CD14-positive monocyte (primary cell): ENCODE measurements at regions not wholly inside any gene's neighbourhood (a gene's known extent, or its start where the extent isn't known, plus 50 kb on each side); places are given as distances from the start of the nearest gene placed in this dataset.

ENCODE experiments used
- DNase-seq, 3 donors: peaks; one replicate each; pipeline ENCODE4 v3.0.0-alpha.2; 2011 to 2022
- H2AFZ ChIP-seq: 2 replicates; pipeline ENCODE4 v1.6.0; 2012; ENCODE audit warnings: mild to moderate bottlenecking, low read depth, low read length, inconsistent platforms; ENCODE audit not compliant: insufficient read depth, poor library complexity, severe bottlenecking
- H3K27ac ChIP-seq, 2 donors: 1 replicate in 1 of 2; 2 replicates in 1 of 2; pipeline ENCODE4 v1.5.1; 2012 to 2013; ENCODE audit warnings: low read length in 2 of 2, control low read depth in 1 of 2, inconsistent platforms in 1 of 2, low read depth in 1 of 2, mild to moderate bottlenecking in 1 of 2
- H3K27me3 ChIP-seq, 2 donors: one replicate each; pipeline versions ENCODE4 v1.6.0 to v1.6.1; 2011 to 2013; ENCODE audit warnings: low read length in 2 of 2; ENCODE audit not compliant: control insufficient read depth in 2 of 2, insufficient read depth in 2 of 2
- H3K36me3 ChIP-seq, 2 donors: replicated peaks in 1 of 2; 1 replicate in 1 of 2; 2 replicates in 1 of 2; pipeline versions ENCODE4 v1.5.1 to v1.6.1; 2012 to 2013; ENCODE audit warnings: low read length in 2 of 2, control low read depth in 1 of 2, inconsistent platforms in 1 of 2, mild to moderate bottlenecking in 1 of 2; ENCODE audit not compliant: insufficient read depth in 2 of 2, control insufficient read depth in 1 of 2
- H3K4me1 ChIP-seq, 2 donors: 1 replicate in 1 of 2; 2 replicates in 1 of 2; pipeline versions ENCODE4 v1.5.1 to v1.6.1; 2012 to 2013; ENCODE audit warnings: low read length in 2 of 2, control low read depth in 1 of 2, inconsistent platforms in 1 of 2, mild to moderate bottlenecking in 1 of 2, moderate library complexity in 1 of 2; ENCODE audit not compliant: insufficient read depth in 2 of 2, control insufficient read depth in 1 of 2
- H3K4me2 ChIP-seq: replicated peaks from 2 replicates; pipeline ENCODE3; 2012; ENCODE audit warnings: low read length, moderate library complexity, mild to moderate bottlenecking; ENCODE audit not compliant: poor library complexity, severe bottlenecking; ENCODE audit errors: extremely low read depth
- H3K4me3 ChIP-seq, 3 experiments: fragments of 200-600 bp in 1 of 3; sonication (generic) in 1 of 3; replicated peaks in 1 of 3; 1 replicate in 2 of 3; 2 replicates in 1 of 3; pipeline ENCODE4 v1.5.1; 2011 to 2013; ENCODE audit warnings: low read length in 3 of 3, mild to moderate bottlenecking in 3 of 3, control low read depth in 2 of 3, low read depth in 2 of 3, inconsistent platforms in 1 of 3, moderate library complexity in 1 of 3
- H3K79me2 ChIP-seq: 2 replicates; pipeline ENCODE4 v1.6.0; 2012; ENCODE audit warnings: mild to moderate bottlenecking, control low read depth, inconsistent platforms, low read length, moderate library complexity; ENCODE audit not compliant: insufficient read depth
- H3K9ac ChIP-seq: 2 replicates; pipeline ENCODE4 v1.6.0; 2017; ENCODE audit warnings: low read length, mild to moderate bottlenecking; ENCODE audit not compliant: insufficient read depth, poor library complexity, severe bottlenecking
- H3K9me3 ChIP-seq, 2 donors: replicated peaks in 1 of 2; 1 replicate in 1 of 2; 2 replicates in 1 of 2; pipeline versions ENCODE4 v1.5.1 to v1.6.1; 2012 to 2013; ENCODE audit warnings: low read length in 2 of 2, control low read depth in 1 of 2; ENCODE audit not compliant: control insufficient read depth in 1 of 2, insufficient read depth in 1 of 2
- H4K20me1 ChIP-seq: 2 replicates; pipeline ENCODE4 v1.6.0; 2012; ENCODE audit warnings: mild to moderate bottlenecking, low read length, control low read depth, moderate library complexity; ENCODE audit not compliant: insufficient read depth
- H3K27ac Mint-ChIP-seq, 7 donors: one replicate each; pipeline ENCODE4 v1.8.0; 2020; ENCODE audit warnings: mild to moderate bottlenecking in 7 of 7, mixed read lengths in 7 of 7, moderate library complexity in 6 of 7, inconsistent platforms in 2 of 7
- H3K27me3 Mint-ChIP-seq, 3 donors: one replicate each; pipeline ENCODE4 v1.8.0; 2021 to 2022; ENCODE audit warnings: low read depth in 3 of 3, mild to moderate bottlenecking in 3 of 3, mixed read lengths in 3 of 3, moderate library complexity in 3 of 3, inconsistent platforms in 1 of 3
- H3K36me3 Mint-ChIP-seq, 2 donors: one replicate each; pipeline ENCODE4 v1.8.0; 2020; ENCODE audit warnings: mixed read lengths in 2 of 2, inconsistent platforms in 1 of 2, mild to moderate bottlenecking in 1 of 2
- H3K4me1 Mint-ChIP-seq: one replicate; pipeline ENCODE4 v1.8.0; 2020; ENCODE audit warnings: mild to moderate bottlenecking, mixed read lengths
- H3K4me3 Mint-ChIP-seq, 2 donors: one replicate each; pipeline ENCODE4 v1.8.0; 2020; ENCODE audit warnings: mild to moderate bottlenecking in 2 of 2, mixed read lengths in 2 of 2, moderate library complexity in 1 of 2
- H3K9me3 Mint-ChIP-seq, 7 donors: one replicate each; pipeline ENCODE4 v1.8.0; 2020 to 2022; ENCODE audit warnings: mixed read lengths in 7 of 7, mild to moderate bottlenecking in 6 of 7, moderate library complexity in 6 of 7, inconsistent platforms in 2 of 7
- WGBS: methylation state at CpG from one replicate; pipeline ENCODE4 v1.1.5; 2013; ENCODE audit warnings: missing lambda C conversion rate; ENCODE audit not compliant: insufficient coverage; 5-methylcytosine and 5-hydroxymethylcytosine counted together
- intact Hi-C, 2 donors: fragments of 100-400 bp; cut with micrococcal nuclease; formaldehyde crosslinking; loops; one replicate each; pipeline versions ENCODE4 v1.15.0 to v1.15.1; 2023
- TF ChIP-seq, protein P1 (sequence below): fragments of 200-600 bp; IDR thresholded peaks from one replicate; pipeline ENCODE4 v1.8.0; 2022; ENCODE audit warnings: antibody characterized with exemption, mild to moderate bottlenecking

DNA sequence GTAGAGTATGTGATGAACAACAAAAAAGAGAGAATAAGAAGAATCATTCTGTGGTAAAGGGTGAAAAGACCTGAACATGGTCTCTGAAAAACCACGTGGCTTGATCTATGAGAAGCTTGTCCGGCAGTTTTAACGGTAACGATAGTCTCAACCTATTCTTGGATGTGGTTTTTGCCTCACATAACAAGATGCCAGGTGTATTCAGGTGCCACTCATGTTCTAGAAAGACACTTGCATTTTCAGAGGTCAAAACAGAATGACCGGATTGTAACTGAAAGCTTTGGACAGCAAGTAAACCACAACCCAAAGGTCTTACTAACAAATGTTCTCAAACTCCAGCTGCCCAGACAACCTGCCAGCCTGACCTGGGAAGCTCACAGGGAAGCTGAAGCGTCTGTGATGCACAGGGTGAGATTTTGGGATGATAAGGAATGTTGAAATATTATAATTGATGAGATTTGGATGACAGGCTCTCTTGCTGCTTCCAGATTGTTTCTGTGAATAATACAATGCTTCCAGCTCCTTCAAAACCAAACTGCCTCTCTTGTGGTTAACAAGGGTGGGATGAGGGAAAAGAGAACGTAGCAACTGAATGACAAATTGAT, 137.4 kb upstream of the GRB10 start:
- intact Hi-C loops: no loop called here
- Histone ChIP-seq H3K79me2 (no peaks in the 10 kb centered on the region), H3K27ac (no peak overlapping the region), H3K36me3 (no peaks in the 10 kb centered on the region), H3K4me1 (no peaks in the 10 kb centered on the region), H3K4me3 (no peak overlapping the region), H4K20me1 (no peaks in the 10 kb centered on the region), H3K4me2 (no peak overlapping the region), H2AFZ (no peak overlapping the region), H3K9ac (no peak overlapping the region), H3K27me3 (no peaks in the 10 kb centered on the region), H3K9me3 (no peaks in the 10 kb centered on the region)
- H3K9me3 Mint-ChIP-seq: peaks cover 0 to 8% (median 1%) of the 10 kb centered on the region in 7 donors
- H3K36me3 Mint-ChIP-seq: no peaks in the 10 kb centered on the region
- TF ChIP-seq, protein P1, sequence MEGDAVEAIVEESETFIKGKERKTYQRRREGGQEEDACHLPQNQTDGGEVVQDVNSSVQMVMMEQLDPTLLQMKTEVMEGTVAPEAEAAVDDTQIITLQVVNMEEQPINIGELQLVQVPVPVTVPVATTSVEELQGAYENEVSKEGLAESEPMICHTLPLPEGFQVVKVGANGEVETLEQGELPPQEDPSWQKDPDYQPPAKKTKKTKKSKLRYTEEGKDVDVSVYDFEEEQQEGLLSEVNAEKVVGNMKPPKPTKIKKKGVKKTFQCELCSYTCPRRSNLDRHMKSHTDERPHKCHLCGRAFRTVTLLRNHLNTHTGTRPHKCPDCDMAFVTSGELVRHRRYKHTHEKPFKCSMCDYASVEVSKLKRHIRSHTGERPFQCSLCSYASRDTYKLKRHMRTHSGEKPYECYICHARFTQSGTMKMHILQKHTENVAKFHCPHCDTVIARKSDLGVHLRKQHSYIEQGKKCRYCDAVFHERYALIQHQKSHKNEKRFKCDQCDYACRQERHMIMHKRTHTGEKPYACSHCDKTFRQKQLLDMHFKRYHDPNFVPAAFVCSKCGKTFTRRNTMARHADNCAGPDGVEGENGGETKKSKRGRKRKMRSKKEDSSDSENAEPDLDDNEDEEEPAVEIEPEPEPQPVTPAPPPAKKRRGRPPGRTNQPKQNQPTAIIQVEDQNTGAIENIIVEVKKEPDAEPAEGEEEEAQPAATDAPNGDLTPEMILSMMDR: no peak
- peaks cover 0 to 2% (median 1%) of the 10 kb centered on the region in 3 donors for H3K27me3 Mint-ChIP-seq
- H3K4me3 Mint-ChIP-seq: no peak overlapping the region
- no peak for DNase-seq
- 21% methylated on average over 5 of the region's 7 CpGs for WGBS
- no peak overlapping the region for H3K27ac Mint-ChIP-seq
- H3K4me1 Mint-ChIP-seq: no peaks in the 10 kb centered on the region

DNA sequence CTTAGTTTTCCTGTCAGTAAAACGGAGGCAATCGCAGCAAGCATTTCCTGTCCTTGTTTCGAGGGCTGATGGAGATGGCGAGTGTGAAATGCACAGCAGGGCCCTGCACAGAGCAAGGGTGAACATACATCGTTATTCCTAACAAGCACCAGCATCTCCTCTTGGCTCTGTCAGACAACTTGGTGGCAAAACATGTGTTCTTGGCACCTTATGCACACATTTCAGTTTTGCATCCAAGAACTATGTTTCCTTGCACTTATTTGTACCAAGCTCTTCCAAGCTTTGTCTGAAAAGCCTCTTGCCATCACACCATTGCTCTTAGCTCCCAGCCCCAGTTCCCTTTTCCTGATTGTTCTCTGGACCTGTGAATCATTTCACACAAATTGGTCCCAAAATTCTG, 132.9 kb upstream of the GRB10 start:
- Histone ChIP-seq H3K4me3 (no peak overlapping the region), H4K20me1 (no peaks in the 10 kb centered on the region), H3K4me2 (no peak overlapping the region), H3K79me2 (no peaks in the 10 kb centered on the region), H3K9ac (no peak overlapping the region), H3K36me3 (no peaks in the 10 kb centered on the region), H3K27ac (no peak overlapping the region), H3K9me3 (no peaks in the 10 kb centered on the region), H3K27me3 (no peaks in the 10 kb centered on the region), H3K4me1 (no peaks in the 10 kb centered on the region), H2AFZ (no peak overlapping the region)
- TF ChIP-seq, protein P1: no peak
- no peaks in the 10 kb centered on the region for H3K4me1 Mint-ChIP-seq
- intact Hi-C loops: no loop called here
- no peak overlapping the region for H3K27ac Mint-ChIP-seq
- 94% methylated on average over 3 of the region's 5 CpGs for WGBS
- DNase-seq: no peak
- no peak overlapping the region for H3K4me3 Mint-ChIP-seq
- peaks cover 0 to 8% (median 3%) of the 10 kb centered on the region in 7 donors for H3K9me3 Mint-ChIP-seq
- peaks cover 0 to 2% (median 1%) of the 10 kb centered on the region in 3 donors for H3K27me3 Mint-ChIP-seq
- H3K36me3 Mint-ChIP-seq: no peaks in the 10 kb centered on the region
